Vagina (tissue), 2 donors: ENCODE measurements at regions not wholly inside any gene's neighbourhood (a gene's known extent, or its start where the extent isn't known, plus 50 kb on each side); places are given as distances from the start of the nearest gene placed in this dataset.

ENCODE experiments used
- DNase-seq, 2 donors: peaks; one replicate each; pipeline ENCODE4 v3.0.0-alpha.2; 2017; ENCODE audit errors: extremely low spot score in 2 of 2
- H3K27ac ChIP-seq: fragments of 200-600 bp; sonication (generic); one replicate; pipeline ENCODE4 v1.5.1; 2019
- H3K27me3 ChIP-seq: fragments of 200-600 bp; sonication (generic); one replicate; pipeline ENCODE4 v1.5.1; 2019
- H3K36me3 ChIP-seq, 2 donors: fragments of 200-600 bp; sonication (generic); one replicate each; pipeline ENCODE4 v1.5.1; 2017 to 2019
- H3K4me1 ChIP-seq: fragments of 200-600 bp; sonication (generic); one replicate; pipeline ENCODE4 v1.5.1; 2019
- H3K4me3 ChIP-seq, 2 donors: fragments of 200-600 bp; sonication (generic); 1 replicate in 1 of 2; 2 replicates in 1 of 2; pipeline ENCODE4 v1.5.1; 2016 to 2019
- H3K9me3 ChIP-seq: fragments of 200-600 bp; sonication (generic); one replicate; pipeline ENCODE4 v1.5.1; 2019
- POLR2A ChIP-seq, 2 donors: fragments of 450-650 bp; IDR thresholded peaks; one replicate each; pipeline ENCODE4 v1.6.1; 2017; ENCODE audit warnings: antibody characterized with exemption in 2 of 2, mild to moderate bottlenecking in 2 of 2, moderate library complexity in 2 of 2
- POLR2AphosphoS5 ChIP-seq, 2 donors: sonication (generic); formaldehyde crosslinking; IDR thresholded peaks; one replicate each; pipeline ENCODE4 v1.9.0; 2017; ENCODE audit warnings: antibody characterized with exemption in 2 of 2, mild to moderate bottlenecking in 2 of 2, low read depth in 1 of 2; ENCODE audit not compliant: insufficient read depth in 1 of 2
- intact Hi-C: fragments of 100-400 bp; cut with DNase I; formaldehyde crosslinking; loops from one replicate; pipeline ENCODE4 v1.15.1; 2023
- TF ChIP-seq, protein P1 (sequence below), 3 experiments: fragments of 450-650 bp in 2 of 3; fragments of 200-600 bp in 1 of 3; sonication (generic) in 1 of 3; IDR thresholded peaks; one replicate each; pipeline ENCODE4 v1.5.1; 2017 to 2019; ENCODE audit warnings: antibody characterized with exemption in 3 of 3, mild to moderate bottlenecking in 2 of 3, moderate library complexity in 2 of 3

DNA sequence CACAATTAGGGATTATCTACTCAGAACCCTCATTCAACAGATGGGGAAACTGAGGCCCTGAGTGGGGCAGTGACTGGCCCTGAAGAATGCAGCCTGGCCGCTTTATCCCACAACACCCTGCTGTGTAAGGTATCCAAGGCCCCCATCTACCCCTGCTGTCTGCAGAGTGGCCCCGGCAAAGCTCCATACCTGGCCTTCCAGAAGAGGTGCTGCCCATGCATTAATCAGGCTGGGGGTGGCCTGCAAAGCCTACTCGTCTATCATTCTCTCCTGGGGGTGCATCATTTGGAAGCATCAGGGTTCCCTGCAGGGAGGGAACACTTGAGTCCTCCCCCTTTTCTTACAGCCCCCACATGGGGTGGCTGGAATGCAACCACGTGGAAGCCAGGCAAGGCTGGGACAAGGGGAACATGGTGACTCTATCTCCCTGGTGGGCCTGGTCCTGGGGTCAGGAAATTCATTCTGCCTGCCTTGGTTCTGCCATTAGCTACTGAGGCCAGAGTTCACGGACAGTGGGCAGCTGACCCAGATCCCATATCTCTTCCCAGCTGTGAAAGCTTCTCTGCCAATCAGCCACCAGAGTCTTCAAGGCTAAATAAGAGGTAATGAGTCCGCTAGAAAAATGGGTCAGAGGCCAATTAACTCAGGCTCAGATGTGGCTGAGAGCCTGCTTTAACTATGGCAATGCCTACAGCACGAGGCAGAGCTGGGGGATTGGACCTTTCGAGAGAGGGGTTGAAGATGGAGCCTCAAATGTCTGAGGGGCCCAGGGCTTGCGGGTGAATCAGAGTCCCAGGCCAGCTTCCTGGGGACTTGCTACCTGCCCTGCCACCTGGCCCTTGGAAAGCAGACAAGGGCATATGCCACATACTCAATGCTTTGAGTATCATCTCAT is 72.3 kb upstream of the TOX2 start:
- intact Hi-C loops, result no loop called here
- peak in 1 of 2 donors; percentile 64 for DNase-seq

DNA sequence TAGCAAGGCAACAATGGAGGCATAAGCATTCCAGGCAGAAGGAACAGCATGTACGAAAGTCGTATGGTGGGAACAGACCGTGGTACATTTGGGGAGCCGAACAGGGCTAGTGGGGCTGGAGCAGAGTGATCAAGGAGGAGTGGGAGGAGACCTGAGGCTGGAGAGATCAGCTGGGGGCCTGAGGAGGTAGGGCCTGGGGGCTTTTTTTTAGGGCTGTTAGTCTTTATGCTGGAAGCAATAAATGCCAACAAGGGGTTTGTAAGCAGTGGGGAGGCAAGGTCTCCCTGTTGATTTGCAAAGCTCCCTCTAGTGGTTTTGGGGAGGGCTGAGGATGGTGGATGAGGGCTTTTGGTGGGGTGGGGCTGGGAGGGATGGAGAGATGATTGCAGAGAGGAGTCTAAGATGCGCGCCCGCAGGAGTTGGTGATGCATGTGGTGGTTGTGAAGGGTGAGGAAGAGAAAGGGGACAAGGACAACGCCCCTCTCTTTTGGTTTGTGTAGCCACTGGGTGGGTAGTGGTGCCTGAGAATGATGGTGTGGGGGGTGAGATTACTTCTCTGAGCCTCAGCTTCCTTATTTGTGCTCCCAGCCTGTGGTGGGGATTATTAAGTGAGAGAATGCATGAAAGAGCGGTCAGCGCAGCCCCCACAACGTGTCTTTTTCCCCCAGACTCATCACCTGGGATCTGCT is 74.1 kb upstream of the TOX2 start:
- H3K9me3 ChIP-seq, result no peaks in the 10 kb centered on the region
- H3K27me3 ChIP-seq, result no peaks in the 10 kb centered on the region
- peak in 1 of 2 donors; percentile 69 for DNase-seq
- no peaks in the 10 kb centered on the region for H3K36me3 ChIP-seq
- intact Hi-C loops, result no loop called here
- no peak overlapping the region for H3K4me3 ChIP-seq
- TF ChIP-seq POLR2A (IDR thresholded peaks at IDR 0.05), result no peak
- H3K27ac ChIP-seq, result no peak overlapping the region
- peaks cover 10% of the 10 kb centered on the region for H3K4me1 ChIP-seq

More for the DNA sequence above, 72.3 kb upstream of the TOX2 start:
- no peaks in the 10 kb centered on the region for H3K27me3 ChIP-seq
- no peak overlapping the region for H3K27ac ChIP-seq
- no peaks in the 10 kb centered on the region for H3K36me3 ChIP-seq
- H3K4me3 ChIP-seq, result no peak overlapping the region
- TF ChIP-seq, protein P1, sequence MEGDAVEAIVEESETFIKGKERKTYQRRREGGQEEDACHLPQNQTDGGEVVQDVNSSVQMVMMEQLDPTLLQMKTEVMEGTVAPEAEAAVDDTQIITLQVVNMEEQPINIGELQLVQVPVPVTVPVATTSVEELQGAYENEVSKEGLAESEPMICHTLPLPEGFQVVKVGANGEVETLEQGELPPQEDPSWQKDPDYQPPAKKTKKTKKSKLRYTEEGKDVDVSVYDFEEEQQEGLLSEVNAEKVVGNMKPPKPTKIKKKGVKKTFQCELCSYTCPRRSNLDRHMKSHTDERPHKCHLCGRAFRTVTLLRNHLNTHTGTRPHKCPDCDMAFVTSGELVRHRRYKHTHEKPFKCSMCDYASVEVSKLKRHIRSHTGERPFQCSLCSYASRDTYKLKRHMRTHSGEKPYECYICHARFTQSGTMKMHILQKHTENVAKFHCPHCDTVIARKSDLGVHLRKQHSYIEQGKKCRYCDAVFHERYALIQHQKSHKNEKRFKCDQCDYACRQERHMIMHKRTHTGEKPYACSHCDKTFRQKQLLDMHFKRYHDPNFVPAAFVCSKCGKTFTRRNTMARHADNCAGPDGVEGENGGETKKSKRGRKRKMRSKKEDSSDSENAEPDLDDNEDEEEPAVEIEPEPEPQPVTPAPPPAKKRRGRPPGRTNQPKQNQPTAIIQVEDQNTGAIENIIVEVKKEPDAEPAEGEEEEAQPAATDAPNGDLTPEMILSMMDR (IDR thresholded peaks at IDR 0.05), result no peak
- no peak for TF ChIP-seq POLR2A (IDR thresholded peaks at IDR 0.05)
- TF ChIP-seq POLR2AphosphoS5 (IDR thresholded peaks at IDR 0.05; ENCODE audit: insufficient read depth in 1 of 2, low read depth in 1 of 2), result no peak
- H3K4me1 ChIP-seq, result peaks cover 10% of the 10 kb centered on the region
- H3K9me3 ChIP-seq, result no peaks in the 10 kb centered on the region

DNA sequence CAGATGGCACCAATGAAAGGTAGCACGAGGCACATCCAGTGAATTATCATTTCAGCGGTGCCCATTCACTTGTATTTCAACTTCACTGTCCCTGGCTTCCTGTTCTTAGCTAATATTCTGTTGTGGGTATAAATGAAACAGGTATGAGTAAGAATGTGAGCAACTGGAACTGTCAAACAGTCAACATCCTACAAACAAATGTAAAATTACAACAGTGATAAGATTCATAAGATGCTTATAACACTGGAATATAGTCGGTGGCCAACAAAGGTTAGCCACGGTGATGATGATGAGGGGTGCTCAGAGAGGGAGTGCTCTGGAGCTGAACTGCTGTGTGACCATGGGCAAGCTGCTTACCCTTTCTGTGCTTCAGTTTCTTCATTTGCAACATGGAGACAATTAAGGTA is 74.9 kb upstream of the TOX2 start:
- Histone ChIP-seq H3K27me3 (no peaks in the 10 kb centered on the region), H3K9me3 (no peaks in the 10 kb centered on the region), H3K4me1 (peaks cover 6% of the 10 kb centered on the region), H3K36me3 (no peaks in the 10 kb centered on the region), H3K4me3 (no peak overlapping the region), H3K27ac (no peak overlapping the region)
- no peak for TF ChIP-seq POLR2AphosphoS5 (IDR thresholded peaks at IDR 0.05; ENCODE audit: insufficient read depth in 1 of 2, low read depth in 1 of 2)
- TF ChIP-seq, protein P1 (IDR thresholded peaks at IDR 0.05), result no peak
- TF ChIP-seq POLR2A (IDR thresholded peaks at IDR 0.05), result no peak
- peak in 1 of 2 donors; percentile 6 for DNase-seq
- intact Hi-C loops, result no loop called here

DNA sequence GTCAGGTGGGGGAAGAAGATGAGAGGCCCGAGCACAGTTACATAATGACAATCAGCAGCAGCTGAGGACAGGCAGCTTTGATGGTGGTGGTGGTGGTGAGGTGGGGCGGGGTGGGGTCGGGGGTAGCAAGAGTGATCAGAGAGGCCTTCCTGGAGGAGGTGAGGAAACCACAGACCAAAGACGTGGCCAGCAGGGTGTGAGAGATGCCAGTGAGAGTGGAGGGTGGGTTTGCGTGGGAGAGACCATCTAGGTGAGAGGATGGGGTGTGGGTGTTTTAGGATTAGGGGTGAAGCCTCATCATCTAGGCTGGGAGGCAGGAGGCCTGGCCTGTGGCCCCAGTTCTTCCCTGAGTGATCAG is 76.0 kb upstream of the TOX2 start:
- H3K27ac ChIP-seq, result no peak overlapping the region
- no peaks in the 10 kb centered on the region for H3K27me3 ChIP-seq
- H3K4me1 ChIP-seq, result no peaks in the 10 kb centered on the region
- no peak overlapping the region for H3K4me3 ChIP-seq
- no peaks in the 10 kb centered on the region for H3K36me3 ChIP-seq
- H3K9me3 ChIP-seq, result no peaks in the 10 kb centered on the region
- DNase-seq, result peak; percentile 60 to 91
- TF ChIP-seq POLR2AphosphoS5 (IDR thresholded peaks at IDR 0.05; ENCODE audit: insufficient read depth in 1 of 2, low read depth in 1 of 2) (no peak), POLR2A (IDR thresholded peaks at IDR 0.05) (no peak)
- TF ChIP-seq, protein P1 (IDR thresholded peaks at IDR 0.05), result no peak
- intact Hi-C loops, result no loop called here

DNA sequence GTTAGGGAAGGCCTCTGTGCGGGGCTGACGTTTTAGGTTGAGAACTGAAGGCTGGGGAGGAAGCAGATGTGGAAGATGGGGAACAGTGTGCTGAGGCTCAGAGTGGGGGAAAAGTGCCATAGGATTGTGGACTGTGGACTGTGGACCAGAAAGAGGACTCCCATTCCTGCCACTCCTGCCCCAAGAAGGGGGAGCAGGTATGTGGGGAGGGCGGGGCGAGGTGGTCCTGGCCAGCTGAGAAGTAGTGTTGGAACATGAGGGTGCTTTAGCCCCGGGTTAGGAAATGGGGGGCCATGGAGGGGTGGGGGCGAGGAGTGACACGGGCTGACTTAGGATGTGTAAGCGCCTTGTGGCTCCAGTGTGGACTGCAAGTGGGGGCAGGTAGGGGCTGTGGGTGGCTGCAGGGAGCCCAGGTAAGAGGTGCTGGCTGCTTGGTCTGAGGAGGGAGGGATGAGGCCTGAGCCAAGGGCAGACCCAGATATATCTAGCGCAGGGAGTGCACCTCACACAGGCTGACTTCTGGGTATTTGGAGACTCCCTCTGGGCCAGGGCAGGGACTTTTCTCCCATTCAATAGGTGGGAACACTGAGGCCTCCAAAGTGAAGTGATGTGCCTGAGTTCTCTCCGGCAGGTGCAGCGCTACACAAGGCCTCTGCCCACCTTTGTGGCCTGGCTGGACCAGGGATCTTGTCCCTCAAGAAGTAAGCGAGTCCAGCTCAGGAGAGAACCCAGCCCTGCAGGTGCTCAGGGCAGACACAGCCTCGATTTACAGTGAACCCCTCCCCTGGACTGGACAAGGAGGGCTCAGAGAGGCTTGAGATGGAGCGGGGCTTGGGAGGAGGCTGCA is 76.6 kb upstream of the TOX2 start:
- intact Hi-C loops, result no loop called here
- Histone ChIP-seq H3K9me3 (no peaks in the 10 kb centered on the region), H3K27me3 (no peaks in the 10 kb centered on the region), H3K36me3 (no peaks in the 10 kb centered on the region), H3K27ac (no peak overlapping the region), H3K4me1 (no peaks in the 10 kb centered on the region), H3K4me3 (no peak overlapping the region)
- peak; percentile 72 to 88 for DNase-seq
- TF ChIP-seq POLR2AphosphoS5 (IDR thresholded peaks at IDR 0.05; ENCODE audit: insufficient read depth in 1 of 2, low read depth in 1 of 2), result no peak
- TF ChIP-seq, protein P1 (IDR thresholded peaks at IDR 0.05), result no peak
